Activated B cell treated with CpG ODN at 0.5 μM for 24 hours (primary cell): ENCODE measurements at regions not wholly inside any gene's neighbourhood (a gene's known extent, or its start where the extent isn't known, plus 50 kb on each side); places are given as distances from the start of the nearest gene placed in this dataset.
"Not testable (repeated sequence)": the region's sequence is repeated elsewhere in the genome, so short reads cannot be mapped to it uniquely, and the experiment has no call there.

ENCODE experiments used
- ATAC-seq: fragments of 200-7000 bp; cut with Tn5 transposase; one replicate; pipeline ENCODE4 v1.10.0; 2021; ENCODE audit warnings: low read depth, mild to moderate bottlenecking, moderate library complexity
- CTCF ChIA-PET: fragments of 350-600 bp; sonication (Branson Sonifier 250); formaldehyde crosslinking; loops from one replicate; lab custom pipeline; 2021; ENCODE audit warnings: antibody characterized with exemption; lab: Charles Lee
- POLR2A ChIA-PET: fragments of 350-600 bp; sonication (Branson Sonifier 250); formaldehyde crosslinking; loops from one replicate; lab custom pipeline; 2021; ENCODE audit warnings: antibody characterized with exemption; lab: Charles Lee
- DNase-seq: peaks from one replicate; pipeline ENCODE4 v3.0.0; 2022
- H3K27ac Mint-ChIP-seq: one replicate; pipeline ENCODE4 v1.8.0; 2020; ENCODE audit warnings: mixed read lengths
- H3K27me3 Mint-ChIP-seq: one replicate; pipeline ENCODE4 v1.8.0; 2021; ENCODE audit warnings: mixed read lengths
- H3K36me3 Mint-ChIP-seq: one replicate; pipeline ENCODE4 v1.8.0; 2021; ENCODE audit warnings: low read depth, mixed read lengths
- H3K4me1 Mint-ChIP-seq: one replicate; pipeline ENCODE4 v1.8.0; 2021; ENCODE audit warnings: mixed read lengths
- H3K4me3 Mint-ChIP-seq: one replicate; pipeline ENCODE4 v1.8.0; 2020; ENCODE audit warnings: mild to moderate bottlenecking, mixed read lengths
- H3K9me3 Mint-ChIP-seq: one replicate; pipeline ENCODE4 v1.8.0; 2020; ENCODE audit warnings: mixed read lengths
- CTCF ChIP-seq: fragments of 200-600 bp; IDR thresholded peaks from one replicate; pipeline ENCODE4 v1.8.0; 2022; ENCODE audit warnings: antibody characterized with exemption, mild to moderate bottlenecking
- intact Hi-C: fragments of 100-400 bp; cut with micrococcal nuclease; formaldehyde crosslinking; loops from one replicate; pipeline ENCODE4 v1.15.1; 2024

- DNase-seq (no peak), ATAC-seq (no peak)
- POLR2A ChIA-PET, result no interaction called here
- Mint-ChIP-seq H3K4me1 (no peaks in the 10 kb centered on the region), H3K27me3 (peaks cover 6% of the 10 kb centered on the region), H3K36me3 (no peaks in the 10 kb centered on the region), H3K9me3 (no peaks in the 10 kb centered on the region), H3K27ac (no peak overlapping the region), H3K4me3 (no peak overlapping the region)
- TF ChIP-seq CTCF, result no peak
- CTCF ChIA-PET, result no interaction called here
- intact Hi-C loops, result no loop called here
Measured at GRCh38 chr16:22646948-22647556, 136.4 kb downstream of the NPIPB5 start.

GRCh38 chr16:22648141-22648540 is 137.4 kb downstream of the NPIPB5 start:
- no peak overlapping the region for H3K27ac Mint-ChIP-seq
- ChIA-PET POLR2A (no interaction called here), CTCF (interaction anchor here (0.8 kb wide), 1 partner anchor 13 kb away, joined by 3 read pairs; no protein-coding TSS in a partner anchor)
- intact Hi-C loops, result no loop called here
- H3K4me1 Mint-ChIP-seq, result no peaks in the 10 kb centered on the region
- peaks cover 6% of the 10 kb centered on the region for H3K27me3 Mint-ChIP-seq
- ATAC-seq, result no peak
- no peak for TF ChIP-seq CTCF
- H3K9me3 Mint-ChIP-seq, result no peaks in the 10 kb centered on the region
- no peak for DNase-seq
- no peak overlapping the region for H3K4me3 Mint-ChIP-seq
- H3K36me3 Mint-ChIP-seq, result no peaks in the 10 kb centered on the region

- CTCF ChIA-PET, result no interaction called here
- no peak overlapping the region for H3K4me3 Mint-ChIP-seq
- no peak overlapping the region for H3K27ac Mint-ChIP-seq
- POLR2A ChIA-PET, result interaction anchor here (0.6 kb wide), 1 partner anchor 560 kb away, joined by 4 read pairs; no protein-coding TSS in a partner anchor
- DNase-seq, result no peak
- H3K36me3 Mint-ChIP-seq, result no peaks in the 10 kb centered on the region
- no peak for ATAC-seq
- H3K27me3 Mint-ChIP-seq, result peaks cover 12% of the 10 kb centered on the region
- no peaks in the 10 kb centered on the region for H3K9me3 Mint-ChIP-seq
- TF ChIP-seq CTCF, result no peak
- intact Hi-C loops, result no loop called here
- no peaks in the 10 kb centered on the region for H3K4me1 Mint-ChIP-seq
Measured at GRCh38 chr16:22648941-22649340, 138.2 kb downstream of the NPIPB5 start.

DNA sequence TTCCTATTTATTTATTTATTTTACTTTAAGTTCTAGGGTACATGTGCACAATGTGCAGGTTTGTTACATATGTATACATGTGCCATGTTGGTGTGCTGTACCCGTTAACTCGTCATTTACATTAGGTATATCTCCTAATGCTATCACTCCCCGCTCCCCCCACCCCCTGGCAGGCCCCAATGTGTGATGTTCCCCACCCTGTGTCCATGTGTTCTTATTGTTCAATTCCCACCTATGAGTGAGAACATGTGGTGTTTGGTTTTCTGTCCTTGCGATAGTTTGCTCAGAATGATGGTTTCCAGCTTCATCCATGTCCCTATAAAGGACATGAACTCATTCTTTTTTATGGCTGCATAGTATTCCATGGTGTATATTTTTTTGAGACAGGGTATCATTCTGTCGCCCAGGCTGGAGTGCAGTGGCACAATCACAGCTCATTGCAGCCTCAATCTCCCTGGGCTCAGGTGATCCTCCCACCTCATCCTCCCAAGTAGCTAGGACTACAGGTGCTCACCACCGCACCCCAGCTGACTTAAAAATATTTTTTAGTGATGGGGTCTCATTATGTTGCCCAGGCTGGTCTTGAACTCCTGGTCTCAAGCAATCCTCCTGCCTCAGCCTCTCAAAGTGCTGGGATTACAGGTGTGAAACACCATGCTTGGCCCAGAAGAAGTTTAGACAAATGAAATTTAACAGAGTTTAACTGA is 140.6 kb downstream of the NPIPB5 start:
- intact Hi-C loops, H3K9me3 Mint-ChIP-seq, H3K4me1 Mint-ChIP-seq, ATAC-seq, H3K36me3 Mint-ChIP-seq, CTCF ChIA-PET, H3K4me3 Mint-ChIP-seq, DNase-seq, H3K27ac Mint-ChIP-seq: not testable (repeated sequence)
- peaks cover 15% of the 10 kb centered on the region for H3K27me3 Mint-ChIP-seq
- POLR2A ChIA-PET, result interaction anchor here (0.7 kb wide), 1 partner anchor 498 kb away, joined by 4 read pairs; no protein-coding TSS in a partner anchor

DNA sequence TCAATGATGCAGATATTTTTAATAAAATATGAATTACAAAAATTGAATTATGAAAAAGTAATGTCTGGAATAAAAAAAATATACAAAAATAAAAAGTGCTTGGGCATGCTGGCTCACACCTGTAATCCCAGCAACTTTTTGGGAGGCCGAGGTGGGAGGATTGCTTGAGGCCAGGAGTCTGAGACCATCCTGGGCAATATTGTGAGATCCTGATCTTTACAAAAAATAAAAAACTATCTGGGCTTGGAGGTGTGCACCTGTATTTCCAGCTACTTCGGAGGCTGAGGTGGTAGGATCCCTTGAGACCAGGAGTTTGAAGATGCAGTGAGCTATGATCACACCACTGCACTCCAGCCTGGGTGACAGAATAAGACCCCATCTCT is 141.8 kb downstream of the NPIPB5 start:
- Mint-ChIP-seq H3K27me3 (peaks cover 15% of the 10 kb centered on the region), H3K4me1 (no peaks in the 10 kb centered on the region), H3K4me3 (no peak overlapping the region), H3K9me3 (no peaks in the 10 kb centered on the region), H3K27ac (no peak overlapping the region), H3K36me3 (no peaks in the 10 kb centered on the region)
- no peak for ATAC-seq
- ChIA-PET CTCF (no interaction called here), POLR2A (no interaction called here)
- DNase-seq, result no peak
- intact Hi-C loops, result no loop called here
- TF ChIP-seq CTCF, result no peak
